COR-L47 (cell line): ENCODE measurements at regions not wholly inside any gene's neighbourhood (a gene's known extent, or its start where the extent isn't known, plus 50 kb on each side); places are given as distances from the start of the nearest gene placed in this dataset.

Source experiments
- DNase-seq: peaks from one replicate; lab custom pipeline; 2025; lab: John Stamatoyannopoulos, UW

GRCh38 chr20:39909447-39909846 is 779.6 kb downstream of the MAFB start:
- no peak for DNase-seq

GRCh38 chr20:39904476-39905112 is 784.4 kb downstream of the MAFB start:
- no peak for DNase-seq

DNA sequence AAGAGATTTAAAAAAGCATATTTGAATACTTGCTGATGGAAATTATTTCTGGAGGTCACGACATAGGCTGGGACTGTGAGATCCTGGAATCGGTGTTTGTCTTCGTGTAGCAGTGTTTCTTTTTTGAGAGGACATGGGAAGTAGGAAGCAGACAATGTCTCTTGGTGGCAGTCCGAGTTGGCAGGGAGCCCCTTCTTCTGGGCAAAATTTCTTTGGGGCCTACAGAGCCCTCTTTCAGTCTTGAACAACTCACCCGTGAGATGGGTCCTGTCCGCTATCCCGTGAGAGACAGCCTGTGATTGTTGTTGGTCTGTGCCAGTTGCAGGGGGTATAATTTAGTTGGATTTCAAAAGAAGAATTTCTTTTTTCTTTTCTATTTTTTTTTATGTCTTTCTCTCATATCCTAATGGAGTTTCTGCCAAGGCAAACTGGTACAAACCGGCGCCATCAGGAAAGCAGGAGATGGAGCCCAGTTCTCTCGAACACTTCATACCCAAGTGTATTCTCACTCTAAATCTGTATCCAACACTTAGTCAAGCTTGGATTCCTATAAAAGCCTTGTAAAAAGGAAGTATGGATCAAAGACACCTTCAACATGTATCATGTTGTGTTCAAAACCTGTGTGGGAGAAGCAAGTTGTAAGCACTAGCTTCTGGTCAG is 785.1 kb downstream of the MAFB start:
- no peak for DNase-seq

- no peak for DNase-seq
Observed at GRCh38 chr20:39899881-39900280, 789.2 kb downstream of the MAFB start.

GRCh38 chr20:39898467-39898852 is 790.6 kb downstream of the MAFB start:
- no peak for DNase-seq

GRCh38 chr20:39897781-39898466 is 791.1 kb downstream of the MAFB start:
- no peak for DNase-seq

GRCh38 chr20:39897058-39897457 is 792.0 kb downstream of the MAFB start:
- no peak for DNase-seq

GRCh38 chr20:39894067-39894466 is 795.0 kb downstream of the MAFB start:
- no peak for DNase-seq

DNA sequence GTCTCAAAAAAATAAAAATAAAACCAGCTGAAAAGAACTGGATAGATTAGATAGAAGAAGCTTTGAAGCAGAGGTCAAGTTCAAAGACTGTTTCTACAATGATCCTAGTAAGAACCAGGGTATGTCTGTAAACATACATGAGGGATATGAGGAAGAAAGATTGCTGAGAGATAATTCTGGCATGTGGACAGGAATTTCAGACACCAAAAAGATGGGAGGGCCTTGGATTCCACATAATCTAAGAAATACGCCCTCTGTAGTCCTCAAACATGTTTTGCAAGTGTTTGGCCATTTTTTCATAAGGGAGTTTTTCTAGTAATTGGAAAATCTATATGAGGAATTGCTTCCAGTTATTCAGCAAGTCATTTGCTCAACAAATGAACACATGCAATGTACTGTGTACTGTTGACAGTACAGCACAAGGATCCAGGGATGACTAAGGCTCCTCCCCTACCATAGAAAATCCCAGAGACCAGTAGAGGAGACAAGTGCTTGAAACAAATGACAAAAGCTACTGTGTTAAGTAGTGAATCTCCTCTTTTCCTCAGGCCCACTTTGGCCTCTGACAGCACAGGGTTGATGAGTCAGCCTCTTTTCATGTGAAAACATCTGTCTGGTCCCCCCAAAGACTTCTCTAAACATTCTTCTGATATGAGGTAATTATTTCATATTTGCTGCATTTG is 795.9 kb downstream of the MAFB start:
- DNase-seq = no peak

DNA sequence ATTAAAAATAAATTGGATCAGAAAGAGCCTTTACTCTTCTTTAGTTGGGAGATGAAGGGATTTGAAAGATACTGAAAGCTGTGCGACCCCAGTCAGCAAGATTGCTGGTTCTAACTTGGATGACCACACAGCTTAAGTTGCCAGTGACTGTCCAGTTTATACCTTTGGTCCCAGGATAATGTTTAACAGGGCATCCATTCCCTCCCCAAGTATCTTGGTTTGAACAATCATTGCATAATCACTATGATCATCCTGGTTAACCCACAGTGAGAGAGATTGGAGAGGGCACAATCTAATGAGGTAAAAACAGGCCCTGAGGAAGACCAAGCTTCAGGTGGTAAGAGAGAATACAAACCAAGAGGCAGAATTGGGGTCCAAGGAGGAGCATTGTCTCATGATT is 798.3 kb downstream of the MAFB start:
- DNase-seq = no peak

- no peak for DNase-seq
Observed at GRCh38 chr20:39888310-39888709, 800.7 kb downstream of the MAFB start.

- DNase-seq = no peak
Observed at GRCh38 chr20:39886650-39887190, 802.3 kb downstream of the MAFB start.

DNA sequence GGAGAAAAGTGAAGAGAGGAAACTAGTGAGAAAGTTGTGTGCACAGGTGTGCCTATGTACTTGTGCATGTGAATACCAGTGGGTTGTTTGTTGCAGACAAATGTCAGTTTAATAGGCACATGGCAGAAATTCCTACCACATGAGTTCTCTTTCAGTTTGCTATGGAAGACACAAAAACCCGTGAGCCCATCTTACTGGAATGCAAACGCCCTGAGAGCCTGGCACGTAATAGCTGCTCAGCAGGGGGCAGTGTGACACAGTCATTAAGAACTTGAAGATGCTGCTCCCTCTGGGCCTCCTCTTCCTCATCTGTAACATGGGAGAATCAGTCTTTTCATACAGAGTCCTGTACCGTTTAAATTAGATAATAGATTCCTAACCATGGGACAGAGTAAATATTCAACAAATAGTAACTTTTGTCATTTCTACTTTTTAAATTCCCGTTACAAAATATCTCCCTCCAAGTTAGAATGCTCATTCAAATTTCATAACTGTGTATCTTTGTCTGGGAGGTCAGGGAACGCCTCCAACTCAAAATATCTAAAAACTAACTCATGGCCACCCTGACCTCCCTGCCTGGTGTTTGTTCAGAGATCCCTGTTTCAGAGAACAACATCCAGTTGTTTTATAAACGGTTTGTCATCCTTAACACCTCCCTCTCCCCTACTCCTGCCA is 802.9 kb downstream of the MAFB start:
- no peak for DNase-seq

DNA sequence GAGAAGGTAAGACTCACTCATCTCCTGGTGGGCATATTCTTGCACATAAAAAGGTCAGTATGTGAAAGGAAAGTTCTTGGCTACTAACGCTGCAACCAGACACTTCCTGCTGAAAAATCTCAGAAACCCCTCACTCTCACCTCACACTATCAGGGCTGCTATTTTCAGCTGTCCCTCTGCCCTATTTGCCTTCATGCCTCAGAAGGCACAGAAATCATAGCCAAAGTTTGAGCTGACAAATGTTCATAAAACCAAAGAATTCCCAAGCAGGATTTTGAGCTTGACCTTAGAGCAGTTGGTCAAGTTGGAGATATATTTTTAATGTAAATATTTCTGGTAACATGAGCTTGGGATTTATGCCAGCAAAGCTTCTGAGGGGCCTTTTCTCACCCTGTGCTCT is 806.2 kb downstream of the MAFB start:
- DNase-seq = no peak

- DNase-seq = no peak
Observed at GRCh38 chr20:39880890-39881289, 808.1 kb downstream of the MAFB start.

DNA sequence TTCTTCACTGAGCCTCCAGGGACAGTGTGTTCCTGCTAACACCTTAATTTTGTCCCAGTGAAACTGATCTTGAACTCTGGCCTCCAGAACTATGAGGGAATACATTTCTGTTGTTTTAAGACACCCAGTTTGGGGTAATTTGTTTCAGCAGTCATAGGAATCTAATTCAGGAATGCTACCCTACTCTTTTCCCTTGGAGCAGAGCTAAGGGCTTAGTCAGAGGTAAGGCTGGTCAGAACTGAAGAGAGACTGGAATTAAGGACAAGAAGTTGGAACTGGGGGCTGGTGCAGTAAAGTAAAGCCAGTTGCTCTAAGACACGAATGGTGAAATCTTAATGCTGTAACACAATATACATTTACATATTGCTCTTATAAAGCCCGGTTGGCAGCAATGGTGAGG is 809.7 kb downstream of the MAFB start:
- DNase-seq = no peak

- no peak for DNase-seq
Observed at GRCh38 chr20:39878809-39879208, 810.2 kb downstream of the MAFB start.

- DNase-seq = no peak
Observed at GRCh38 chr20:39878320-39878719, 810.7 kb downstream of the MAFB start.

GRCh38 chr20:39877788-39878187 is 811.2 kb downstream of the MAFB start:
- no peak for DNase-seq

DNA sequence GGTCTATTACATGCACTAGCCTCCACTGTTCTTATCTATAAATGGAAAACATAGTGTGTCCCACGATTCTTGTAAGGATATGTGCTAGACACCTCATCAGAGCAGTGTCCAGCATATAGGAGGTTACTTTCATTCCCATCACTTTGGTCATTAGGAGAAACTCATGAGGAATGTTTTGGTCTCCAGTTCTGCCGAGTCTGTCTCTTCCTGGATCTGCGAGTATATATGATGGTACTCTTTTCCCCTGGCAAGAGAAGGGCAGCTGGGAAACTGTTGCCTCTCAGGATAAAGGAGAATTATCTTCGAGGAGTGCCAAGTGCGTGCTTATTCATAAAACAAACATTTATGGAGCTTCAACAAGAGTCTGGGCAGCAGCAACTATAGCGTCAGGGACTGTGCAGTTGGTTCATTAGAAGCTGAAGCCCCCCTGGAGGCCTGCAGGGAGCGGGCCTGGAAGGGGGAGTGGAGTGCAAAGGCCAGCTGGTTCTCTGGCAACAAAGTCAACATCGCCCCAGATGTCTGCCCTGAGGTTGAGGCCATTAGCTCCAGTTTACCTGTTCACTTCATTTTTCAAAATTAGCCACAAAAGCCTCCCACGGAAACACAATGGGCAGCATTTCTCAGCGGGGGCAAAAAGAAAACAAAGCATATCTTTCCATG is 811.9 kb downstream of the MAFB start:
- no peak for DNase-seq

- DNase-seq = no peak
Observed at GRCh38 chr20:39875492-39876110, 813.4 kb downstream of the MAFB start.
